Mesenchymal stem cell (in vitro differentiated cells and primary cell): ENCODE measurements at regions not wholly inside any gene's neighbourhood (a gene's known extent, or its start where the extent isn't known, plus 50 kb on each side); places are given as distances from the start of the nearest gene placed in this dataset.

Experiments
- DNase-seq: peaks from one replicate; pipeline ENCODE4 v3.0.0-alpha.2; 2013
- H2AFZ ChIP-seq: one replicate; pipeline ENCODE4 v1.6.1; 2013; ENCODE audit warnings: low read depth, mild to moderate bottlenecking, control low read depth, inconsistent platforms, low read length, moderate library complexity
- H2AK5ac ChIP-seq: 2 replicates; pipeline ENCODE4 v1.6.1; 2013; ENCODE audit warnings: low read length, moderate library complexity, mild to moderate bottlenecking, inconsistent platforms; ENCODE audit not compliant: severe bottlenecking
- H2BK120ac ChIP-seq: one replicate; pipeline ENCODE4 v1.6.1; 2013; ENCODE audit warnings: low read depth, mild to moderate bottlenecking, inconsistent platforms, low read length, moderate library complexity
- H2BK12ac ChIP-seq, 2 experiments: one replicate each; pipeline ENCODE4 v1.6.1; 2013; ENCODE audit warnings: inconsistent platforms in 2 of 2, low read length in 2 of 2, mild to moderate bottlenecking in 2 of 2, moderate library complexity in 2 of 2, control low read depth in 1 of 2
- H2BK15ac ChIP-seq: one replicate; pipeline ENCODE4 v1.6.1; 2013; ENCODE audit warnings: mild to moderate bottlenecking, low read depth, inconsistent platforms; ENCODE audit not compliant: poor library complexity, severe bottlenecking
- H2BK5ac ChIP-seq: 2 replicates; pipeline ENCODE4 v1.6.1; 2013; ENCODE audit warnings: low read depth, mild to moderate bottlenecking, low read length, control low read depth, inconsistent platforms; ENCODE audit not compliant: poor library complexity, severe bottlenecking
- H3K14ac ChIP-seq, 2 experiments: one replicate each; pipeline ENCODE4 v1.6.1; 2013; ENCODE audit warnings: inconsistent platforms in 2 of 2, low read length in 2 of 2, control low read depth in 1 of 2, mild to moderate bottlenecking in 1 of 2, moderate library complexity in 1 of 2
- H3K18ac ChIP-seq, 2 experiments: one replicate each; pipeline ENCODE4 v1.6.1; 2013; ENCODE audit warnings: inconsistent platforms in 2 of 2, low read length in 2 of 2, control low read depth in 1 of 2, low read depth in 1 of 2, mild to moderate bottlenecking in 1 of 2
- H3K23ac ChIP-seq, 2 experiments: one replicate each; pipeline ENCODE4 v1.6.1; 2013; ENCODE audit warnings: inconsistent platforms in 2 of 2, low read length in 2 of 2, mild to moderate bottlenecking in 2 of 2, moderate library complexity in 2 of 2, control low read depth in 1 of 2
- H3K27ac ChIP-seq: 2 replicates; pipeline ENCODE4 v1.5.1; 2013; ENCODE audit warnings: mild to moderate bottlenecking, moderate library complexity, low read length, control low read depth, inconsistent platforms; ENCODE audit not compliant: poor library complexity, severe bottlenecking
- H3K27me3 ChIP-seq, 2 experiments: 2 replicates each; pipeline versions ENCODE4 v1.6.1 to v1.7.0; 2013; ENCODE audit warnings: low read length in 2 of 2, mild to moderate bottlenecking in 2 of 2, moderate library complexity in 2 of 2, control low read depth in 1 of 2, inconsistent platforms in 1 of 2; ENCODE audit not compliant: control insufficient read depth in 1 of 2, insufficient read depth in 1 of 2
- H3K36me3 ChIP-seq, 2 experiments: 2 replicates each; pipeline versions ENCODE4 v1.6.1 to v1.7.0; 2013; ENCODE audit warnings: low read length in 2 of 2, control low read depth in 1 of 2, inconsistent platforms in 1 of 2, low read depth in 1 of 2, mild to moderate bottlenecking in 1 of 2; ENCODE audit not compliant: insufficient read depth in 2 of 2, control insufficient read depth in 1 of 2
- H3K4ac ChIP-seq, 2 experiments: one replicate each; pipeline ENCODE4 v1.6.1; 2013; ENCODE audit warnings: inconsistent platforms in 2 of 2, low read length in 2 of 2, mild to moderate bottlenecking in 2 of 2, moderate library complexity in 2 of 2, control low read depth in 1 of 2, low read depth in 1 of 2
- H3K4me1 ChIP-seq: 2 replicates; pipeline ENCODE4 v1.6.1; 2013; ENCODE audit warnings: low read depth, low read length, control low read depth; ENCODE audit not compliant: control insufficient read depth, insufficient read depth
- H3K4me2 ChIP-seq: 2 replicates; pipeline ENCODE4 v1.6.1; 2013; ENCODE audit warnings: low read length, mild to moderate bottlenecking, inconsistent platforms; ENCODE audit not compliant: poor library complexity, severe bottlenecking
- H3K4me3 ChIP-seq, 2 experiments: 2 replicates each; pipeline versions ENCODE4 v1.5.1 to v1.7.0; 2013; ENCODE audit warnings: low read length in 2 of 2, mild to moderate bottlenecking in 2 of 2, control low read depth in 1 of 2, low read depth in 1 of 2; ENCODE audit not compliant: insufficient read depth in 1 of 2
- H3K79me1 ChIP-seq: replicated peaks from 2 replicates; pipeline ENCODE4 v1.6.1; 2013; ENCODE audit warnings: mild to moderate bottlenecking, control low read depth, low read length, inconsistent platforms; ENCODE audit not compliant: poor library complexity, severe bottlenecking
- H3K9ac ChIP-seq: 2 replicates; pipeline ENCODE4 v1.7.0; 2013; ENCODE audit warnings: mild to moderate bottlenecking, low read length, moderate library complexity
- H3K9me3 ChIP-seq: 2 replicates; pipeline ENCODE4 v1.7.0; 2013; ENCODE audit warnings: mild to moderate bottlenecking, low read length; ENCODE audit not compliant: control insufficient read depth
- H4K8ac ChIP-seq: one replicate; pipeline ENCODE4 v1.6.1; 2013; ENCODE audit warnings: inconsistent platforms, mild to moderate bottlenecking, low read length, moderate library complexity
- H4K91ac ChIP-seq: one replicate; pipeline ENCODE4 v1.6.1; 2013; ENCODE audit warnings: mild to moderate bottlenecking, low read length, inconsistent platforms
- WGBS: methylation state at CpG from one replicate; pipeline ENCODE4 v1.1.7; 2013; ENCODE audit warnings: mixed read lengths; 5-methylcytosine and 5-hydroxymethylcytosine counted together

DNA sequence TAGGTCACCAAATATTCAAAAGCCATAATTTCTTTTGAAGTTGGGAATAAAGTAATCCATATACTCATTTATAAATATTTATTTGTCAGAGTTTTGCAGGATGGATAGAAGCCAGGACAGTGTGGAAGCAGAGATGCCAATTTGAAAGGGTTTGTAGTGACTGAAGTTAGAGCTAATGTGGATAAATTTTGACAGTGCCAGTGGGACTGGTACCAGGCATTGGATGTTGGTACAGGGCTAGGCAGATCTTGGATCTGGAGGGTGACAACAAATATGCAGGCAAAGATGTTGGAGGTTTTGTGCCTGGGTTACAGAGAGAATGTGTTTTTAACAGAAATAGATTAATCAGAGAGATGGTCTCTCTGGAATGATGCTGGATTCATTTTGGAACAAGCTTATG lies 135.6 kb downstream of the DMRTA1 start:
- Histone ChIP-seq H3K14ac (no peak overlapping the region), H3K9ac (no peak overlapping the region), H3K4ac (no peak overlapping the region), H3K4me1 (peaks cover 2% of the 10 kb centered on the region), H3K18ac (no peak overlapping the region), H3K4me3 (no peak overlapping the region), H2AFZ (no peak overlapping the region), H3K4me2 (no peak overlapping the region), H3K23ac (no peak overlapping the region), H2AK5ac (no peak overlapping the region), H2BK120ac (no peak overlapping the region), H3K79me1 (no peaks in the 10 kb centered on the region), H3K36me3 (no peaks in the 10 kb centered on the region), H3K9me3 (peaks cover 8% of the 10 kb centered on the region), H2BK5ac (no peak overlapping the region), H4K8ac (no peak overlapping the region), H4K91ac (no peak overlapping the region), H3K27ac (no peak overlapping the region), H2BK15ac (no peak overlapping the region), H2BK12ac (no peak overlapping the region), H3K27me3 (no peaks in the 10 kb centered on the region)
- DNase-seq, result no peak

DNA sequence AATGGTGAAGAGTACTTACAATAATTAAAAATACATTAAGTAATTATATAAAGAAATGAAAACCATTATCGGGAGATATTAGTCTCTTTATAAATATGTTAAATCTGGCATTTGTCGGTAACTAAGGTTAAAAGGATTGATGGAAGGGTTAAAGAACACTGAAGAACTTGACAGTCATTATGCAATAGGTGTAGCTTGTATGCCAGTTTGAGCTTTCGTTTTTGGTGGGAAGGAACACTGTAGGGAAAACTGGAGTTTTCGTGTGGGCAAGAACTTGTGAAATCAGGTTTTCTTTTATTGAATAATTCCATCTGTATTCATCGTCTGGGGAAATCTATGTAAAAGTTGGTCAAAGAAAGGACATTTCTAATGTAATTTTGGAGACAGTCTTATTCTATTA lies 142.3 kb downstream of the DMRTA1 start:
- DNase-seq, result no peak
- Histone ChIP-seq H3K23ac (no peak overlapping the region), H3K4me1 (no peaks in the 10 kb centered on the region), H2AK5ac (no peak overlapping the region), H2AFZ (no peak overlapping the region), H3K27ac (no peak overlapping the region), H3K4me3 (no peak overlapping the region), H3K4me2 (no peak overlapping the region), H4K91ac (no peak overlapping the region), H3K18ac (no peak overlapping the region), H3K9me3 (no peaks in the 10 kb centered on the region), H2BK15ac (no peak overlapping the region), H3K79me1 (no peaks in the 10 kb centered on the region), H3K36me3 (no peaks in the 10 kb centered on the region), H3K27me3 (no peaks in the 10 kb centered on the region), H2BK120ac (no peak overlapping the region), H2BK5ac (no peak overlapping the region), H2BK12ac (no peak overlapping the region), H3K9ac (no peak overlapping the region), H3K14ac (no peak overlapping the region), H3K4ac (no peak overlapping the region), H4K8ac (no peak overlapping the region)
- 91% methylated on average over 4 of the region's 5 CpGs for WGBS

DNA sequence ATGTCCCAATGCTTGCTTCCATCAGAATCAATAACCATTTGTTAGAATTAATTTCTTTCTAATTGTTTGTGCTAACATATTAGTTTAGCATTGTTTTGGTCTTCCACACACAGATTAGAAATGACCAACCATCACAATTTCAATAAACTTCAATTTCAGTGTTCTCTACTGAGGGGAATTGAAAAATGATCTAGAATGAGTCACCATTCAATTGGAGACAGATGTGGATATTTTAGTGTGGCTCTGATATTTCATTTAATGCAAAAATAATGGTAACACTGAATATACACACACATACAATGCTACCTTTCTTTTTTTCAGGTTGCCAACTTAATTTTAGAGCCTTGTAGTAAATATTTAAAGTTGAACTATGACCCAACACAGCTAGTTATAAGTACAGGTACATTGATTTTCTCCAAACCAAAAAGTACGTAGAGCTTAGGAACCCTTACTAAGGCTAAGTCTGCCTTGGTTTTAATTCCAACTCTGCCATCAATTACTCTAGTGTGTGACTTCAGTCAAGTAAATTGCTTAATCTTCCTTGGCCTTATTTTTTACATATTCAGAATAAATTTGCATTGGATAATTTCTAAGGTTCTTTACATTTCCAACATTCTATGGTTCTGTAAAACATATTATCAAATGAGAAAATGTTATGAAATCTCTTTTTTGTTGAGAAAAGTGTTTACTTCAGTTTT lies 143.9 kb downstream of the DMRTA1 start:
- Histone ChIP-seq H3K36me3 (no peaks in the 10 kb centered on the region), H4K8ac (no peak overlapping the region), H3K14ac (no peak overlapping the region), H2BK15ac (no peak overlapping the region), H2BK12ac (no peak overlapping the region), H3K4me3 (no peak overlapping the region), H2AK5ac (no peak overlapping the region), H3K18ac (no peak overlapping the region), H2BK5ac (no peak overlapping the region), H3K4me2 (no peak overlapping the region), H3K4ac (no peak overlapping the region), H3K9ac (no peak overlapping the region), H2AFZ (no peak overlapping the region), H3K79me1 (no peaks in the 10 kb centered on the region), H3K27me3 (no peaks in the 10 kb centered on the region), H4K91ac (no peak overlapping the region), H3K27ac (no peak overlapping the region), H2BK120ac (no peak overlapping the region), H3K4me1 (no peaks in the 10 kb centered on the region), H3K23ac (no peak overlapping the region), H3K9me3 (no peaks in the 10 kb centered on the region)
- DNase-seq, result no peak
- 100% methylated on average over 1 of the region's 1 CpG for WGBS

DNA sequence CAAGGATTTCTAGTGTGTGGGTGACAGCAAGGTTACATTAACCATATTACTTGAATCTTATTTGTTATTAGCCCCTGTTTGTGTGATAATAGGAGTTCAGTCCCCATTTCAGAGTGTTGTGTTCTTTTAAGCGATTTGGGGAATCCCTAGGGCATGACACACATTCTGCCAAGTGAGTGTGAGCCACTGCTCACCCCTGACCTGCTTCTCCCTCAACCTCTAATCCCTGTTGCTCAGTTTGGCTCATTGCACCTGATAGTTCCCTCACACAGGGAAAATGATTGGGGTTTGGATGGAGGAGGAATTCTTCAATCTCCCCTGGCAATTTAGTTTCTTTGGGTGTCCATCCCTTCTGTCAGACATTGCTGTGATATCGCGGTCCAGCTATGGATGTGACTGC lies 149.2 kb downstream of the DMRTA1 start:
- H3K79me1 ChIP-seq, result no peaks in the 10 kb centered on the region
- H3K23ac ChIP-seq, result no peak overlapping the region
- no peak overlapping the region for H3K27ac ChIP-seq
- H3K9me3 ChIP-seq, result no peaks in the 10 kb centered on the region
- no peak overlapping the region for H3K9ac ChIP-seq
- H3K14ac ChIP-seq, result no peak overlapping the region
- H3K4me1 ChIP-seq, result no peaks in the 10 kb centered on the region
- DNase-seq, result no peak
- no peak overlapping the region for H3K4ac ChIP-seq
- no peaks in the 10 kb centered on the region for H3K27me3 ChIP-seq
- no peak overlapping the region for H3K4me2 ChIP-seq
- H3K18ac ChIP-seq, result no peak overlapping the region
- no peak overlapping the region for H2BK5ac ChIP-seq
- H2BK15ac ChIP-seq, result no peak overlapping the region
- H2BK120ac ChIP-seq, result no peak overlapping the region
- no peak overlapping the region for H4K91ac ChIP-seq
- H2BK12ac ChIP-seq, result no peak overlapping the region
- no peak overlapping the region for H4K8ac ChIP-seq
- no peak overlapping the region for H3K4me3 ChIP-seq
- no peak overlapping the region for H2AK5ac ChIP-seq
- WGBS, result 89% methylated on average over 3 of the region's 3 CpGs
- H3K36me3 ChIP-seq, result no peaks in the 10 kb centered on the region
- H2AFZ ChIP-seq, result no peak overlapping the region
